NCI-H2227 (cell line): ENCODE measurements at regions not wholly inside any gene's neighbourhood (a gene's known extent, or its start where the extent isn't known, plus 50 kb on each side); places are given as distances from the start of the nearest gene placed in this dataset.
"Not testable (repeated sequence)": the region's sequence is repeated elsewhere in the genome, so short reads cannot be mapped to it uniquely, and the experiment has no call there.

Experiments
- DNase-seq: peaks from one replicate; lab custom pipeline; 2025; ENCODE audit not compliant: unreplicated experiment; lab: John Stamatoyannopoulos, UW

DNA sequence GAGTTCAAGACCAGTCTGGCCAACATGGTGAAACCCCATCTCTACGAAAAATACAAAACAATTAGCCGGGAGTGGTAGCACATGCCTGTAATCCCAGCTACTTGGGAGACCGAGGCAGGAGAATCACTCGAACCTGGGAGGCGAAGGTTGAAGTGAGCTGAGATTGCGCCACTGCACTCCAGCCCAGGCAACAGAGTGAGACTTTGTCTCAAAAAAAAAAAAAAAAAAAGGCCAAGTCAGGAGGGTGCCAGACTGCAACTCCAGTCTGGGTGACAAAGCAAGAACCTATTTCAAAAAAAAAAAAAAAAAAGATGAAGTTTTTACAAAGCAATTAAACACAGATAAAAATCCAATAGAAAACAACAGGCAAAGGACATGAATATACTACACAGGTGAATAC lies 59.1 kb upstream of the NOTCH2NLA start:
- DNase-seq, result not testable (repeated sequence)

DNA sequence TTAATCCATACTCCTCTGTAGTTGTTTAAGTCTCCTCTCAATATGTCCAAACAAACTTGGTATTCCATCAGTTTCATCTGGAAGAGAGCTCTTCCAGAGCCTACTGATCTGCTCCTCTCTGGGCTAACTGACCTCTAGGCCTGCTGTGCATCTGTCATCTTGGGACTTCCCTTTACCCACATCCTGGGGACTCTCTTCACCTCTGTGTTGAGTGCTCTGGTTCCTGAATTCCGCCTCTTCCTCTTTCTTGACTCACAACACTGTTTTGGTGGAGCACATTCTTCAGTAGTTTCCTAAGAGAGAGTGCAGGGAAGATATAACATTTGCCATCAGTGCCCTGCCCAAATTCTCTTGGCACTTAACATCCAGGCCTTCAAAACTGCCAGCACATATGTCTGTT lies 55.9 kb upstream of the NOTCH2NLA start:
- DNase-seq, result not testable (repeated sequence)

DNA sequence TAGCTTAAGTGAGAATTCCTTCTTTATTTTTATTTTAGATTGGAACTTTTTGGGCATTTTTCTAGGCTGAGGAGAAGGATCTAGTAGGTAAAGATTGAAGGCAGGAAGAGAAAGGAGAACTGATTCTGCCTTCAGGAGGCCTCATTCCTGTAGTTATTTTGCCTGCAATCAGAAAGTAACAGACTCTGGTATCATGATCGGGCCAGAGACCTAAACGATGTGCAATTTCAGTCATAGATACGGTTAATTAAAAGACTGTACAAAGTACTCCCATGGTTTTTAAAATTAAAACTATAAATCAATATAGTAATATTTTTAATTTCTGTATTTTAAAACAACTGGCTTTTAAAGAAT lies 54.7 kb upstream of the NOTCH2NLA start:
- not testable (repeated sequence) for DNase-seq

DNA sequence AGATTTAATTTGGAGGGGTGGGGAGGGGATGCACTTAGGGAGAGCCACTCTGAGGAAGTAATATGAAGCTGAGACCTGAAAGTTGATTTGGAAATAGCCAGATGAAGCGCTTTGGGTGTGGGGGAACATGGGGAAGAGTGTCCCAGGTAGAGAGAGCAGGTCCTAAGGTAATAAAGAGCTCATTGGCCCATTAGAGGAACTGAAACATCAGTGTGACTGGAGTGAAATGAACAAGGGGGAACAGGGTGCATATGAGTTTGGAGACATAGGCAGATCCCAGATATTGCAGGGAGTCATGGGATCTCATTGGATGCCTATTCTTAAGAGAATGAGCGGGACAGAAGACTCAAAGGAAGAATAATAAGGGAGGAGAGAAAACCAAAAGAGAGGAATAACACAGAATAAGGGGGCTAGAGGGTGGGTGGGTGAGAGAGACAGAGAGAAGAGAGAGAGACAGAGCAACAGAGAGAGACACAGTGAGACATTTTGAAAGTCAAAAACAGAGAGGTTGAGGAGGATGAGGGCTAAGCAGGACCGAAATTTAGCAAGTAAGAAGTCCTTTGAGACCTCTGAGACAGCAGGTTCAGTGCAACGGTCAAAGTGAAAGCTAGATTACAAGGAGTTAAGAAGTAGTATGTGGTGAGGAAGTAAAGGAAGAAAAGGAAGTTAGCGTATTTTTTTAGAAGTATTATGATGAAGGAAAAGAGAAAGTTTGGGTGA lies 54.1 kb upstream of the NOTCH2NLA start:
- not testable (repeated sequence) for DNase-seq

DNA sequence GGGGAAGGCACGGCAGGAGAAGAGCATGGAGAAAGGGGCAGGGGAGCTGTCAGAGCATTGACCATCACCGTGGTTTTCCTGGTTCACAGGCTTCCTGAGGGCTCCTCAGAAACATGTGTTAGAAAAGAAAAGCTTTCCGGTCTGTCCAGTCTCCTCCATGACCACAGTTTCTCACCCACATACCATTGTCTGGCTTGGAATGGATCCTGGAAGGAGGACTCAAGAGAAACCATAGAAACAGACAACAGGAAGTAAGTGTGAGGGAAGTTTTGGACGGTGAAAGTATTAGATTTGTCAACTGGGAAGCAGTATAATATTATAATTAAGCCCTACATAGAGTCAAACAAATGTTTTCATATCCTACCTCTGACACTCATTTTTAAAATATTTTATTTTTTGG lies 52.7 kb upstream of the NOTCH2NLA start:
- not testable (repeated sequence) for DNase-seq

DNA sequence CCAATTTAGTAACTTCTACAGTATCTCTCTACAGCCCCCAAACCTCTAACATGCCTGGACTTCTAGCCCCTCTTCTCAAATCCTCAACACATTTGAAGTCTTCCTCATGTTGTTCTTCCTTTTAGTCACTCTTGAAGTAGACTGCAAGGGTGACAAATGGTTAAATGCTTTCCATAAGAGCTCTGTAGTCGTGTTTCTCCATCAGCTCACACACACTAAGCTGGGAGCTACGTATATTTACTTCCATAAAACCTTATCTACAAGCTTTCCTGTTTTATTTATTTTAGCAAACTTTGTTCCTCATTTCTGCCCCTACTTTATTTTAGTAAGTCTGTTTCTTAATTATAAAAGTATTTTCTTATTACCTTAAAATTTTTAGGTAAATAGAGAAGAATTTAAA lies 49.9 kb upstream of the NOTCH2NLA start:
- not testable (repeated sequence) for DNase-seq
